ENCODE measurements at regions not wholly inside any gene's neighbourhood (a gene's known extent, or its start where the extent isn't known, plus 50 kb on each side); places are given as distances from the start of the nearest gene placed in this dataset.

DNA sequence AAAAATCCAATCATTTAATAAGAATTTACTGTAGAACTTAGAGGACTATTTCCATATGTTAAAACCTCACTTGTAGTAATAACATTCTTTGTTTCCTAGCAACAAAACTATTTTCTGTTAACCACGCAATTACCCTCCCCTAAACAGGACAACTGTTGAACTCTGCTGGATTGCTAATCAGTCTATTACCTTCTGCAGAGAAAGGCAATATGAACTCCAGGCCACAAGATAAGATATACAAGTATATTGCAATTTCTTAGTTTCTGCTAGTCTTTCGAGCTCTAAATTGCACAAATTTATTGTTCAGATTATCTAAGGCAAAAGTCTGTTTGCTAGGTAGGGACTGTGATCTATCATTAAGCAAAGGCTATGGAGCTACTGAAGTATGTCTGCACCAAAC lies 920.1 kb upstream of the LRRN3 start:
- TF ChIP-seq EZH2 (IDR thresholded peaks at IDR 0.05; ENCODE audit: insufficient read depth, poor library complexity, severe bottlenecking): no peak
- TF ChIP-seq EZH2phosphoT487 (IDR thresholded peaks at IDR 0.05; ENCODE audit: insufficient read depth, low read depth): no peak
